ENCODE measurements at regions not wholly inside any gene's neighbourhood (a gene's known extent, or its start where the extent isn't known, plus 50 kb on each side); places are given as distances from the start of the nearest gene placed in this dataset.

DNA sequence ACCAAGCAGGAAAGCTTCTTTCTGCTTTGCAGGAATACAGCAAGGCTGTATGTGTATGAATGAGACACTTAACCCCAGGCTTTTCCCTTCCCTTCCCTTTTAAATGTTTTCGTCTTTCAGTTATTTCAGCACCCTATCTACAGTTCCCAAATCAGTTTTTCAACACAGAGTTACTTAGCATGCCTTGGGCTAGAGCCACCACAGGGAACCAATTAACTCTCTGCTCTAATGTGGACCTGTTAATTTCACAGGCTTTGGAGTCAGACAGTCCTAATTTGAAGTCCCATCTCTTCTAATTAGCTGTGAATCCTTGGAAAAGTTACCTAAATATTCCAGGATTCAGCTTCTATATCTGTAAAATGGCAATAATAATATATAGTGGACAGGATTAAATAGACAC, 89.2 kb upstream of the REG3A start:
- Histone ChIP-seq H3K9ac (ENCODE audit: insufficient read depth in 1 of 2, low read depth in 2 of 2, low read length in 2 of 2) (no peak overlapping the region), H3K27ac (ENCODE audit: extremely low read depth, low read depth, low read length) (no peak overlapping the region), H3K4me2 (ENCODE audit: insufficient read depth, low read length) (no peak overlapping the region), H3K9me3 (replicated peaks; ENCODE audit: control insufficient read depth, insufficient read depth, low read depth, low read length) (no peaks in the 10 kb centered on the region), H3K4me1 (replicated peaks in 1 of 2; ENCODE audit: control insufficient read depth in 2 of 2, insufficient read depth in 2 of 2, low read length in 2 of 2) (no peaks in the 10 kb centered on the region), H4K20me1 (replicated peaks; ENCODE audit: control insufficient read depth, insufficient read depth, low read length) (no peaks in the 10 kb centered on the region), H3K36me3 (ENCODE audit: control insufficient read depth, insufficient read depth, low read length) (no peaks in the 10 kb centered on the region), H3K9me1 (ENCODE audit: control insufficient read depth, insufficient read depth, low read length) (no peaks in the 10 kb centered on the region), H3K27me3 (ENCODE audit: control insufficient read depth in 2 of 2, insufficient read depth in 2 of 2, low read length in 2 of 2) (no peaks in the 10 kb centered on the region), H3K4me3 (no peak overlapping the region), H3K79me2 (ENCODE audit: control insufficient read depth, insufficient read depth, low read length) (no peaks in the 10 kb centered on the region), H2AFZ (ENCODE audit: low read depth, low read length) (no peak overlapping the region)
- BruUV-seq (replicated peaks): no TSS peak
- intact Hi-C loops (cut with micrococcal nuclease): no loop called here
- in situ Hi-C loops (cut with MboI): no loop called here
- ChIA-PET CTCF (ENCODE audit: low intra/inter-chr PET ratio) (no interaction called here), POLR2A (no interaction called here)
- 0% methylated on average over 1 of the region's 1 CpG for WGBS (ENCODE audit: insufficient coverage, low coverage, missing lambda C conversion rate)
- no peak for DNase-seq (ENCODE audit: extremely low read depth in 1 of 4, low spot score in 3 of 4)
- FAIRE-seq: no peak
- no peak for ATAC-seq
- TF ChIP-seq ZNF436 (CRISPR knock-in tag; IDR thresholded peaks at IDR 0.05) (no peak), CTBP1 (IDR thresholded peaks at IDR 0.05; ENCODE audit: borderline replicate concordance) (no peak), TBL1XR1 (IDR thresholded peaks at IDR 0.05; ENCODE audit: low read length in 2 of 2) (no peak), PHF20 (IDR thresholded peaks at IDR 0.05; ENCODE audit: partially characterized antibody) (no peak), CAMTA2 (CRISPR knock-in tag; conservative IDR thresholded peaks at IDR 0.05) (no peak), ELF4 (CRISPR knock-in tag; IDR thresholded peaks at IDR 0.05) (no peak), ADNP (tag; IDR thresholded peaks at IDR 0.05) (no peak), OTX1 (CRISPR knock-in tag; IDR thresholded peaks at IDR 0.05) (no peak), NCOA2 (IDR thresholded peaks at IDR 0.05; ENCODE audit: partially characterized antibody in 2 of 2) (no peak), KDM5B (IDR thresholded peaks at IDR 0.05; ENCODE audit: insufficient replicate concordance, low read depth, low read length) (no peak), CBX1 (IDR thresholded peaks at IDR 0.05; ENCODE audit: low read depth) (no peak), DDX20 (tag; IDR thresholded peaks at IDR 0.05; ENCODE audit: low read depth) (no peak), TAL1 (IDR thresholded peaks at IDR 0.05) (no peak), SRF (CRISPR knock-in tag; IDR thresholded peaks at IDR 0.05) (no peak), SPI1 (IDR thresholded peaks at IDR 0.05; ENCODE audit: borderline replicate concordance, low read depth, low read length) (no peak), WHSC1 (IDR thresholded peaks at IDR 0.05; ENCODE audit: low read length) (no peak), ZNF780A (CRISPR knock-in tag; IDR thresholded peaks at IDR 0.05) (no peak)
- TF ChIP-seq, protein P1, sequence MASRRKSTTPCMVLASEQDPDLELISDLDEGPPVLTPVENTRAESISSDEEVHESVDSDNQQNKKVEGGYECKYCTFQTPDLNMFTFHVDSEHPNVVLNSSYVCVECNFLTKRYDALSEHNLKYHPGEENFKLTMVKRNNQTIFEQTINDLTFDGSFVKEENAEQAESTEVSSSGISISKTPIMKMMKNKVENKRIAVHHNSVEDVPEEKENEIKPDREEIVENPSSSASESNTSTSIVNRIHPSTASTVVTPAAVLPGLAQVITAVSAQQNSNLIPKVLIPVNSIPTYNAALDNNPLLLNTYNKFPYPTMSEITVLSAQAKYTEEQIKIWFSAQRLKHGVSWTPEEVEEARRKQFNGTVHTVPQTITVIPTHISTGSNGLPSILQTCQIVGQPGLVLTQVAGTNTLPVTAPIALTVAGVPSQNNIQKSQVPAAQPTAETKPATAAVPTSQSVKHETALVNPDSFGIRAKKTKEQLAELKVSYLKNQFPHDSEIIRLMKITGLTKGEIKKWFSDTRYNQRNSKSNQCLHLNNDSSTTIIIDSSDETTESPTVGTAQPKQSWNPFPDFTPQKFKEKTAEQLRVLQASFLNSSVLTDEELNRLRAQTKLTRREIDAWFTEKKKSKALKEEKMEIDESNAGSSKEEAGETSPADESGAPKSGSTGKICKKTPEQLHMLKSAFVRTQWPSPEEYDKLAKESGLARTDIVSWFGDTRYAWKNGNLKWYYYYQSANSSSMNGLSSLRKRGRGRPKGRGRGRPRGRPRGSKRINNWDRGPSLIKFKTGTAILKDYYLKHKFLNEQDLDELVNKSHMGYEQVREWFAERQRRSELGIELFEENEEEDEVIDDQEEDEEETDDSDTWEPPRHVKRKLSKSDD (conservative IDR thresholded peaks at IDR 0.05; ENCODE audit: low read length): no peak
- TF ChIP-seq, protein P2, sequence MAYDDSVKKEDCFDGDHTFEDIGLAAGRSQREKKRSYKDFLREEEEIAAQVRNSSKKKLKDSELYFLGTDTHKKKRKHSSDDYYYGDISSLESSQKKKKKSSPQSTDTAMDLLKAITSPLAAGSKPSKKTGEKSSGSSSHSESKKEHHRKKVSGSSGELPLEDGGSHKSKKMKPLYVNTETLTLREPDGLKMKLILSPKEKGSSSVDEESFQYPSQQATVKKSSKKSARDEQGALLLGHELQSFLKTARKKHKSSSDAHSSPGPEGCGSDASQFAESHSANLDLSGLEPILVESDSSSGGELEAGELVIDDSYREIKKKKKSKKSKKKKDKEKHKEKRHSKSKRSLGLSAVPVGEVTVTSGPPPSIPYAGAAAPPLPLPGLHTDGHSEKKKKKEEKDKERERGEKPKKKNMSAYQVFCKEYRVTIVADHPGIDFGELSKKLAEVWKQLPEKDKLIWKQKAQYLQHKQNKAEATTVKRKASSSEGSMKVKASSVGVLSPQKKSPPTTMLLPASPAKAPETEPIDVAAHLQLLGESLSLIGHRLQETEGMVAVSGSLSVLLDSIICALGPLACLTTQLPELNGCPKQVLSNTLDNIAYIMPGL (CRISPR knock-in tag; IDR thresholded peaks at IDR 0.05): no peak
- TF ChIP-seq, protein P3, sequence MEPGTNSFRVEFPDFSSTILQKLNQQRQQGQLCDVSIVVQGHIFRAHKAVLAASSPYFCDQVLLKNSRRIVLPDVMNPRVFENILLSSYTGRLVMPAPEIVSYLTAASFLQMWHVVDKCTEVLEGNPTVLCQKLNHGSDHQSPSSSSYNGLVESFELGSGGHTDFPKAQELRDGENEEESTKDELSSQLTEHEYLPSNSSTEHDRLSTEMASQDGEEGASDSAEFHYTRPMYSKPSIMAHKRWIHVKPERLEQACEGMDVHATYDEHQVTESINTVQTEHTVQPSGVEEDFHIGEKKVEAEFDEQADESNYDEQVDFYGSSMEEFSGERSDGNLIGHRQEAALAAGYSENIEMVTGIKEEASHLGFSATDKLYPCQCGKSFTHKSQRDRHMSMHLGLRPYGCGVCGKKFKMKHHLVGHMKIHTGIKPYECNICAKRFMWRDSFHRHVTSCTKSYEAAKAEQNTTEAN (CRISPR knock-in tag; IDR thresholded peaks at IDR 0.05): no peak
